ENCODE measurements at regions not wholly inside any gene's neighbourhood (a gene's known extent, or its start where the extent isn't known, plus 50 kb on each side); places are given as distances from the start of the nearest gene placed in this dataset.

GRCh38 chr7:21020667-21021066, 234.0 kb upstream of the SP8 start:
- Mint-ChIP-seq H3K27ac (no peak overlapping the region), H3K27me3 (no peaks in the 10 kb centered on the region), H3K9me3 (peaks cover under 1% of the 10 kb centered on the region), H3K4me1 (ENCODE audit: low read depth) (no peaks in the 10 kb centered on the region), H3K36me3 (ENCODE audit: low read depth) (no peaks in the 10 kb centered on the region), H3K4me3 (no peak overlapping the region)
- no peaks in the 10 kb centered on the region for H3K9me3 ChIP-seq (ENCODE audit: control insufficient read depth in 1 of 2, insufficient read depth in 1 of 2, low read length in 2 of 2)
- no peaks in the 10 kb centered on the region for H3K27me3 ChIP-seq (ENCODE audit: control insufficient read depth in 1 of 2, insufficient read depth in 2 of 2, low read length in 2 of 2)
- CTCF ChIA-PET: no interaction called here
- TF ChIP-seq CTCF (IDR thresholded peaks at IDR 0.05): no peak
- no peak overlapping the region for H3K27ac ChIP-seq (ENCODE audit: low read depth in 1 of 2, low read length in 2 of 2)
- intact Hi-C loops (cut with DNase I, micrococcal nuclease): no loop called here
- POLR2A ChIA-PET: no interaction called here
- H3K4me1 ChIP-seq (ENCODE audit: insufficient read depth, low read length): no peaks in the 10 kb centered on the region
- H3K4me3 ChIP-seq (ENCODE audit: low read length): no peak overlapping the region
- no peak for DNase-seq
- no peaks in the 10 kb centered on the region for H3K36me3 ChIP-seq (ENCODE audit: insufficient read depth, low read length)
- no peak for ATAC-seq (ENCODE audit: poor library complexity)

- CTCF ChIA-PET: interaction anchor here (1.4 kb wide), 1 partner anchor 50 kb away, joined by 3 read pairs; no protein-coding TSS in a partner anchor
- no peak for ATAC-seq (ENCODE audit: poor library complexity)
- no peak for DNase-seq
Observed at GRCh38 chr7:21023841-21024484, 237.3 kb upstream of the SP8 start.

GRCh38 chr7:21024485-21024867, 237.8 kb upstream of the SP8 start:
- intact Hi-C loops (cut with DNase I, micrococcal nuclease): no loop called here
- Histone ChIP-seq H3K27me3 (ENCODE audit: control insufficient read depth in 1 of 2, insufficient read depth in 2 of 2, low read length in 2 of 2) (no peaks in the 10 kb centered on the region), H3K27ac (ENCODE audit: low read depth in 1 of 2, low read length in 2 of 2) (no peak overlapping the region), H3K9me3 (ENCODE audit: control insufficient read depth in 1 of 2, insufficient read depth in 1 of 2, low read length in 2 of 2) (no peaks in the 10 kb centered on the region), H3K4me3 (ENCODE audit: low read length) (no peak overlapping the region), H3K36me3 (ENCODE audit: insufficient read depth, low read length) (no peaks in the 10 kb centered on the region), H3K4me1 (ENCODE audit: insufficient read depth, low read length) (no peaks in the 10 kb centered on the region)
- DNase-seq: no peak
- no peak for TF ChIP-seq CTCF (IDR thresholded peaks at IDR 0.05)
- Mint-ChIP-seq H3K27me3 (peaks cover 6% of the 10 kb centered on the region), H3K9me3 (no peaks in the 10 kb centered on the region), H3K27ac (no peak overlapping the region), H3K4me1 (ENCODE audit: low read depth) (no peaks in the 10 kb centered on the region), H3K4me3 (no peak overlapping the region), H3K36me3 (ENCODE audit: low read depth) (no peaks in the 10 kb centered on the region)
- ChIA-PET CTCF (interaction anchor here (1.4 kb wide), 1 partner anchor 50 kb away, joined by 3 read pairs; no protein-coding TSS in a partner anchor), POLR2A (no interaction called here)
- no peak for ATAC-seq (ENCODE audit: poor library complexity)

More at GRCh38 chr7:21023841-21024484, 237.3 kb upstream of the SP8 start:
- H3K36me3 ChIP-seq (ENCODE audit: insufficient read depth, low read length): no peaks in the 10 kb centered on the region
- Mint-ChIP-seq H3K27ac (no peak overlapping the region), H3K4me3 (no peak overlapping the region), H3K36me3 (ENCODE audit: low read depth) (no peaks in the 10 kb centered on the region), H3K4me1 (ENCODE audit: low read depth) (no peaks in the 10 kb centered on the region), H3K9me3 (no peaks in the 10 kb centered on the region), H3K27me3 (peaks cover 1% of the 10 kb centered on the region)
- no peaks in the 10 kb centered on the region for H3K4me1 ChIP-seq (ENCODE audit: insufficient read depth, low read length)
- no peaks in the 10 kb centered on the region for H3K27me3 ChIP-seq (ENCODE audit: control insufficient read depth in 1 of 2, insufficient read depth in 2 of 2, low read length in 2 of 2)
- no peaks in the 10 kb centered on the region for H3K9me3 ChIP-seq (ENCODE audit: control insufficient read depth in 1 of 2, insufficient read depth in 1 of 2, low read length in 2 of 2)
- TF ChIP-seq CTCF (IDR thresholded peaks at IDR 0.05): no peak
- intact Hi-C loops (cut with DNase I, micrococcal nuclease): no loop called here
- POLR2A ChIA-PET: no interaction called here
- no peak overlapping the region for H3K27ac ChIP-seq (ENCODE audit: low read depth in 1 of 2, low read length in 2 of 2)
- no peak overlapping the region for H3K4me3 ChIP-seq (ENCODE audit: low read length)
